ENCODE measurements at regions not wholly inside any gene's neighbourhood (a gene's known extent, or its start where the extent isn't known, plus 50 kb on each side); places are given as distances from the start of the nearest gene placed in this dataset.

- WGBS, 2 donors = 63 to 72% methylated on average over 9 of the region's 9 CpGs
- DNase-seq (no peak), ATAC-seq (ENCODE audit: low FRiP score) (no peak)
- Histone ChIP-seq H3K9me3 (ENCODE audit: control insufficient read depth, low read length) (no peaks in the 10 kb centered on the region), H3K4me3 (ENCODE audit: low read length in 2 of 2) (no peak overlapping the region), H3K4me1 (ENCODE audit: control insufficient read depth in 1 of 2, insufficient read depth in 2 of 2, low read length in 2 of 2) (no peaks in the 10 kb centered on the region), H3K27me3 (ENCODE audit: control insufficient read depth in 1 of 2, insufficient read depth in 2 of 2, low read length in 1 of 2) (peaks cover 0 to 2% of the 10 kb centered on the region in 2 donors), H3K27ac (ENCODE audit: low read depth in 1 of 2, low read length in 2 of 2) (no peak overlapping the region), H3K36me3 (ENCODE audit: control insufficient read depth in 1 of 2, insufficient read depth in 2 of 2, low read length in 1 of 2) (no peaks in the 10 kb centered on the region)
- intact Hi-C loops (cut with DNase I) = no loop called here
Measured at GRCh38 chr5:168193493-168194250, 97.8 kb upstream of the WWC1 start.

GRCh38 chr5:168195110-168195509, 96.3 kb upstream of the WWC1 start:
- H3K4me3 ChIP-seq (ENCODE audit: low read length in 2 of 2) = no peak overlapping the region
- ATAC-seq (ENCODE audit: low FRiP score) (no peak), DNase-seq (no peak)
- intact Hi-C loops (cut with DNase I) = no loop called here
- H3K4me1 ChIP-seq (ENCODE audit: control insufficient read depth in 1 of 2, insufficient read depth in 2 of 2, low read length in 2 of 2) = no peaks in the 10 kb centered on the region
- peaks cover 1 to 2% of the 10 kb centered on the region in 2 donors for H3K27me3 ChIP-seq (ENCODE audit: control insufficient read depth in 1 of 2, insufficient read depth in 2 of 2, low read length in 1 of 2)
- no peaks in the 10 kb centered on the region for H3K36me3 ChIP-seq (ENCODE audit: control insufficient read depth in 1 of 2, insufficient read depth in 2 of 2, low read length in 1 of 2)
- H3K9me3 ChIP-seq (ENCODE audit: control insufficient read depth, low read length) = no peaks in the 10 kb centered on the region
- H3K27ac ChIP-seq (ENCODE audit: low read depth in 1 of 2, low read length in 2 of 2) = no peak overlapping the region
- WGBS, 2 donors = 91 to 92% methylated on average over 9 of the region's 9 CpGs

DNA sequence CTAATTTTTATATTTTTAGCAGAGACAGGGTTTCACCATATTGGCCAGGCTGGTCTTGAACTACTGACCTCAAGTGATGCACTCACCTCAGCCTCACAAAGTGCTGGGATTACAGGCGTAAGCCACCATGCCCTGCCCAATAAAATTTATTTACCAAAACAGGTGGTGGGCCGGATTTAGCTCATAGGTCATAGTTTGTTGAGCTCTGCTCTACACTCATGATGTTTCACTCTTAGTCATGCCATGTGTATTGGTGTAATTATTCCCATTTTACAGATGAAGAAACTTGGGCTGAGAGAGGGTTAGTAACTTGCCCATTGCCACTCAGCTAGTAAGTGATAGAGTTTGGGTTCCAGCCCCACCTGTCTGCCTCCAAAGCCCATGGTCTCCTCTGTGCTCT, 93.1 kb upstream of the WWC1 start:
- intact Hi-C loops (cut with DNase I) = no loop called here
- no peaks in the 10 kb centered on the region for H3K36me3 ChIP-seq (ENCODE audit: control insufficient read depth in 1 of 2, insufficient read depth in 2 of 2, low read length in 1 of 2)
- ATAC-seq (ENCODE audit: low FRiP score) = no peak

GRCh38 chr5:168202996-168203395, 88.4 kb upstream of the WWC1 start:
- Histone ChIP-seq H3K27me3 (ENCODE audit: control insufficient read depth in 1 of 2, insufficient read depth in 2 of 2, low read length in 1 of 2) (peaks cover 0 to 5% of the 10 kb centered on the region in 2 donors), H3K4me3 (ENCODE audit: low read length in 2 of 2) (no peak overlapping the region), H3K27ac (ENCODE audit: low read depth in 1 of 2, low read length in 2 of 2) (no peak overlapping the region), H3K36me3 (ENCODE audit: control insufficient read depth in 1 of 2, insufficient read depth in 2 of 2, low read length in 1 of 2) (no peaks in the 10 kb centered on the region), H3K9me3 (ENCODE audit: control insufficient read depth, low read length) (no peaks in the 10 kb centered on the region), H3K4me1 (ENCODE audit: control insufficient read depth in 1 of 2, insufficient read depth in 2 of 2, low read length in 2 of 2) (no peaks in the 10 kb centered on the region)
- DNase-seq (no peak), ATAC-seq (ENCODE audit: low FRiP score) (no peak)
- intact Hi-C loops (cut with DNase I) = no loop called here
- 46 to 52% methylated on average over 1 of the region's 1 CpG for WGBS, 2 donors

More for the DNA sequence above, 93.1 kb upstream of the WWC1 start:
- Histone ChIP-seq H3K4me3 (ENCODE audit: low read length in 2 of 2) (no peak overlapping the region), H3K27ac (ENCODE audit: low read depth in 1 of 2, low read length in 2 of 2) (no peak overlapping the region), H3K27me3 (ENCODE audit: control insufficient read depth in 1 of 2, insufficient read depth in 2 of 2, low read length in 1 of 2) (peaks cover 2 to 5% of the 10 kb centered on the region in 2 donors), H3K9me3 (ENCODE audit: control insufficient read depth, low read length) (no peaks in the 10 kb centered on the region), H3K4me1 (ENCODE audit: control insufficient read depth in 1 of 2, insufficient read depth in 2 of 2, low read length in 2 of 2) (no peaks in the 10 kb centered on the region)
- 93 to 98% methylated on average over 2 of the region's 2 CpGs for WGBS, 2 donors
- DNase-seq = no peak

GRCh38 chr5:168204165-168204564, 87.3 kb upstream of the WWC1 start:
- Histone ChIP-seq H3K4me3 (ENCODE audit: low read length in 2 of 2) (no peak overlapping the region), H3K4me1 (ENCODE audit: control insufficient read depth in 1 of 2, insufficient read depth in 2 of 2, low read length in 2 of 2) (no peaks in the 10 kb centered on the region), H3K27me3 (ENCODE audit: control insufficient read depth in 1 of 2, insufficient read depth in 2 of 2, low read length in 1 of 2) (peaks cover 0 to 5% of the 10 kb centered on the region in 2 donors), H3K27ac (ENCODE audit: low read depth in 1 of 2, low read length in 2 of 2) (no peak overlapping the region), H3K36me3 (ENCODE audit: control insufficient read depth in 1 of 2, insufficient read depth in 2 of 2, low read length in 1 of 2) (no peaks in the 10 kb centered on the region), H3K9me3 (ENCODE audit: control insufficient read depth, low read length) (no peaks in the 10 kb centered on the region)
- intact Hi-C loops (cut with DNase I) = no loop called here
- no peak for ATAC-seq (ENCODE audit: low FRiP score)
- DNase-seq = no peak
- WGBS, 2 donors = 93 to 96% methylated on average over 6 of the region's 6 CpGs

DNA sequence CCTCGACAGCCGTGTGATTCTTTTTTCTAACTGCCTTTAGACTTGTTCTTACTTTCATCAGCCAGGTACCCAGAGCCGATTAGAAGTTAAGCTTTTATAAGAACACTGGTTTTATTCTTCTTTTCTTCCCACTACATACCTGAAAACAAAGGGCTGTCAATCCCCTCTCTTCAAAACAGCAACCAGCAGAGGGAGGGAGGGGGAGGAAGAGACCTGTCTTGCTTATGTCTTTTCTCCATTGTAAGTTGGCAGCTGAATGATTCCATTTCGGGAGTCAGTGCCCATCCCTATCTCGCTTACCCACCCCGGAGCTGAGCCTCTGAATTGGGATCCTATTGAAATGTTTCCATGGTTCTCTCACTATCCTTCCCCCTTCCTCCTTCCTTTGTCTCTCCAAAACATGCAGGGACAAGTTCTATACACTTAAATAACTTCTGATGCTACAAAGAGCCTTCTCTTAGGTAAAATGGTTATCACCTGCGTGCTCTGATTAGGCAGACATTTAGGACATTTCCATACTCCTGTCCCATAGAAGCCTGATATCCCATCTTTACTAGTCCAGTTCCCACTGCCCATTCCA, 83.9 kb upstream of the WWC1 start:
- intact Hi-C loops (cut with DNase I) = no loop called here
- no peaks in the 10 kb centered on the region for H3K9me3 ChIP-seq (ENCODE audit: control insufficient read depth, low read length)
- DNase-seq = no peak
- no peaks in the 10 kb centered on the region for H3K36me3 ChIP-seq (ENCODE audit: control insufficient read depth in 1 of 2, insufficient read depth in 2 of 2, low read length in 1 of 2)
- WGBS, 2 donors = 94 to 96% methylated on average over 7 of the region's 7 CpGs
- no peak overlapping the region for H3K27ac ChIP-seq (ENCODE audit: low read depth in 1 of 2, low read length in 2 of 2)
- no peak overlapping the region for H3K4me3 ChIP-seq (ENCODE audit: low read length in 2 of 2)
- peaks cover 5 to 7% of the 10 kb centered on the region in 2 donors for H3K4me1 ChIP-seq (ENCODE audit: control insufficient read depth in 1 of 2, insufficient read depth in 2 of 2, low read length in 2 of 2)
- no peak for ATAC-seq (ENCODE audit: low FRiP score)
- H3K27me3 ChIP-seq (ENCODE audit: control insufficient read depth in 1 of 2, insufficient read depth in 2 of 2, low read length in 1 of 2) = no peaks in the 10 kb centered on the region

GRCh38 chr5:168209244-168209995, 82.0 kb upstream of the WWC1 start:
- WGBS, 2 donors = 0 to 10% methylated on average over 1 of the region's 1 CpG
- H3K9me3 ChIP-seq (ENCODE audit: control insufficient read depth, low read length) = no peaks in the 10 kb centered on the region
- H3K4me1 ChIP-seq (ENCODE audit: control insufficient read depth in 1 of 2, insufficient read depth in 2 of 2, low read length in 2 of 2) = peaks cover 5 to 7% of the 10 kb centered on the region in 2 donors
- DNase-seq (no peak), ATAC-seq (ENCODE audit: low FRiP score) (no peak)
- H3K36me3 ChIP-seq (ENCODE audit: control insufficient read depth in 1 of 2, insufficient read depth in 2 of 2, low read length in 1 of 2) = no peaks in the 10 kb centered on the region
- H3K4me3 ChIP-seq (ENCODE audit: low read length in 2 of 2) = no peak overlapping the region
- no peaks in the 10 kb centered on the region for H3K27me3 ChIP-seq (ENCODE audit: control insufficient read depth in 1 of 2, insufficient read depth in 2 of 2, low read length in 1 of 2)
- H3K27ac ChIP-seq (ENCODE audit: low read depth in 1 of 2, low read length in 2 of 2) = peak overlapping the region; percentile 23 to 49
- intact Hi-C loops (cut with DNase I) = no loop called here

DNA sequence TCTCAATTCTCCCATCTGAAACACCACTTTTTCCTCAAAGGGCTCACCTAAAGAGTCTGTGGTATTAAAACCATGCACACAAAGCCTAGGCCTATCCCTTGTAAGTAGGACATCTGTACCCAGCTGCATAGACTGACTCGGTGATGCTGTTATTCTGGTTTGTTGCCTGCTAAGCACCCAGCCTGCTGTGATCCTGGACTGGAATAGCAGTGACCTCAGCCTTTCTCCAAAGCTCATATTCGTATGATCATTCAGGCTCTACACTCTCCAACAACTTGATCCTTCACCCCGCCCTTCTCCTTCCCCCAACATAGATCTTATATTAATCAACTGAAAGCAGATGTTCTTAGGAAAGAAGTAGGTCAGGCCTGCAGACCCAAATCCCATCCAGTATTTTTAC, 81.4 kb upstream of the WWC1 start:
- intact Hi-C loops (cut with DNase I) = loop anchor here in 1 of 2 donors (10.0 kb wide), 1 partner anchor 635 kb away; no protein-coding TSS in a partner anchor
- no peak for DNase-seq
- H3K27ac ChIP-seq (ENCODE audit: low read depth in 1 of 2, low read length in 2 of 2) = peak overlapping the region in 1 of 2 donors; percentile 23
- peak; percentile 26 for ATAC-seq (ENCODE audit: low FRiP score)
- 31 to 36% methylated on average over 3 of the region's 3 CpGs for whole genome bisulfite sequencing, 2 donors
- H3K4me1 ChIP-seq (ENCODE audit: control insufficient read depth in 1 of 2, insufficient read depth in 2 of 2, low read length in 2 of 2) = peaks cover 5 to 7% of the 10 kb centered on the region in 2 donors
- no peaks in the 10 kb centered on the region for H3K36me3 ChIP-seq (ENCODE audit: control insufficient read depth in 1 of 2, insufficient read depth in 2 of 2, low read length in 1 of 2)
- no peaks in the 10 kb centered on the region for H3K27me3 ChIP-seq (ENCODE audit: control insufficient read depth in 1 of 2, insufficient read depth in 2 of 2, low read length in 1 of 2)
- H3K9me3 ChIP-seq (ENCODE audit: control insufficient read depth, low read length) = no peaks in the 10 kb centered on the region
- H3K4me3 ChIP-seq (ENCODE audit: low read length in 2 of 2) = no peak overlapping the region

Measured in aorta (tissue), 5 donors.